HL-60 (cell line): ENCODE measurements at regions not wholly inside any gene's neighbourhood (a gene's known extent, or its start where the extent isn't known, plus 50 kb on each side); places are given as distances from the start of the nearest gene placed in this dataset.

Experiments
- DNase-seq, 2 experiments: peaks; one replicate each; pipeline ENCODE4 v3.0.0-alpha.2; 2010 to 2020; ENCODE audit warnings: low read depth in 1 of 2, low spot score in 1 of 2
- H3K27ac ChIP-seq: fragments of 250-450 bp; sonication (Bioruptor Pico); replicated peaks from 2 replicates; pipeline ENCODE4 v1.5.1; 2020; ENCODE audit warnings: mild to moderate bottlenecking, moderate library complexity
- H3K27me3 ChIP-seq: fragments of 250-450 bp; sonication (Bioruptor Pico); 2 replicates; pipeline ENCODE4 v1.5.1; 2021; ENCODE audit warnings: mild to moderate bottlenecking, moderate library complexity; ENCODE audit not compliant: insufficient read depth, poor library complexity, severe bottlenecking
- H3K4me3 ChIP-seq: replicated peaks from 2 replicates; pipeline ENCODE4 v1.5.1; 2011; ENCODE audit warnings: mild to moderate bottlenecking, control low read depth, low read length; ENCODE audit not compliant: insufficient read depth
- GABPA ChIP-seq: IDR thresholded peaks from 2 replicates; pipeline ENCODE4 v1.6.1; 2012; ENCODE audit warnings: low read depth
- POLR2AphosphoS5 ChIP-seq: IDR thresholded peaks from 2 replicates; pipeline ENCODE4 v1.6.1; 2012; ENCODE audit warnings: low read depth
- SPI1 ChIP-seq: IDR thresholded peaks from 2 replicates; pipeline ENCODE4 v1.6.1; 2012; ENCODE audit warnings: low read depth, mild to moderate bottlenecking, borderline replicate concordance
- TF ChIP-seq, protein P1 (sequence below): IDR thresholded peaks from one replicate; pipeline ENCODE4 v1.5.1; 2011; ENCODE audit warnings: low read length, control low read depth, inconsistent platforms; ENCODE audit not compliant: insufficient read depth
- TF ChIP-seq, protein P2 (sequence below): IDR thresholded peaks from 2 replicates; pipeline ENCODE4 v1.6.1; 2012; ENCODE audit warnings: low read depth; ENCODE audit not compliant: insufficient replicate concordance

- DNase-seq: no peak
- no peak overlapping the region for H3K4me3 ChIP-seq
- no peak overlapping the region for H3K27ac ChIP-seq
- no peaks in the 10 kb centered on the region for H3K27me3 ChIP-seq
- no peak for TF ChIP-seq POLR2AphosphoS5
- TF ChIP-seq, protein P1, sequence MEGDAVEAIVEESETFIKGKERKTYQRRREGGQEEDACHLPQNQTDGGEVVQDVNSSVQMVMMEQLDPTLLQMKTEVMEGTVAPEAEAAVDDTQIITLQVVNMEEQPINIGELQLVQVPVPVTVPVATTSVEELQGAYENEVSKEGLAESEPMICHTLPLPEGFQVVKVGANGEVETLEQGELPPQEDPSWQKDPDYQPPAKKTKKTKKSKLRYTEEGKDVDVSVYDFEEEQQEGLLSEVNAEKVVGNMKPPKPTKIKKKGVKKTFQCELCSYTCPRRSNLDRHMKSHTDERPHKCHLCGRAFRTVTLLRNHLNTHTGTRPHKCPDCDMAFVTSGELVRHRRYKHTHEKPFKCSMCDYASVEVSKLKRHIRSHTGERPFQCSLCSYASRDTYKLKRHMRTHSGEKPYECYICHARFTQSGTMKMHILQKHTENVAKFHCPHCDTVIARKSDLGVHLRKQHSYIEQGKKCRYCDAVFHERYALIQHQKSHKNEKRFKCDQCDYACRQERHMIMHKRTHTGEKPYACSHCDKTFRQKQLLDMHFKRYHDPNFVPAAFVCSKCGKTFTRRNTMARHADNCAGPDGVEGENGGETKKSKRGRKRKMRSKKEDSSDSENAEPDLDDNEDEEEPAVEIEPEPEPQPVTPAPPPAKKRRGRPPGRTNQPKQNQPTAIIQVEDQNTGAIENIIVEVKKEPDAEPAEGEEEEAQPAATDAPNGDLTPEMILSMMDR: no peak
- TF ChIP-seq, protein P2, sequence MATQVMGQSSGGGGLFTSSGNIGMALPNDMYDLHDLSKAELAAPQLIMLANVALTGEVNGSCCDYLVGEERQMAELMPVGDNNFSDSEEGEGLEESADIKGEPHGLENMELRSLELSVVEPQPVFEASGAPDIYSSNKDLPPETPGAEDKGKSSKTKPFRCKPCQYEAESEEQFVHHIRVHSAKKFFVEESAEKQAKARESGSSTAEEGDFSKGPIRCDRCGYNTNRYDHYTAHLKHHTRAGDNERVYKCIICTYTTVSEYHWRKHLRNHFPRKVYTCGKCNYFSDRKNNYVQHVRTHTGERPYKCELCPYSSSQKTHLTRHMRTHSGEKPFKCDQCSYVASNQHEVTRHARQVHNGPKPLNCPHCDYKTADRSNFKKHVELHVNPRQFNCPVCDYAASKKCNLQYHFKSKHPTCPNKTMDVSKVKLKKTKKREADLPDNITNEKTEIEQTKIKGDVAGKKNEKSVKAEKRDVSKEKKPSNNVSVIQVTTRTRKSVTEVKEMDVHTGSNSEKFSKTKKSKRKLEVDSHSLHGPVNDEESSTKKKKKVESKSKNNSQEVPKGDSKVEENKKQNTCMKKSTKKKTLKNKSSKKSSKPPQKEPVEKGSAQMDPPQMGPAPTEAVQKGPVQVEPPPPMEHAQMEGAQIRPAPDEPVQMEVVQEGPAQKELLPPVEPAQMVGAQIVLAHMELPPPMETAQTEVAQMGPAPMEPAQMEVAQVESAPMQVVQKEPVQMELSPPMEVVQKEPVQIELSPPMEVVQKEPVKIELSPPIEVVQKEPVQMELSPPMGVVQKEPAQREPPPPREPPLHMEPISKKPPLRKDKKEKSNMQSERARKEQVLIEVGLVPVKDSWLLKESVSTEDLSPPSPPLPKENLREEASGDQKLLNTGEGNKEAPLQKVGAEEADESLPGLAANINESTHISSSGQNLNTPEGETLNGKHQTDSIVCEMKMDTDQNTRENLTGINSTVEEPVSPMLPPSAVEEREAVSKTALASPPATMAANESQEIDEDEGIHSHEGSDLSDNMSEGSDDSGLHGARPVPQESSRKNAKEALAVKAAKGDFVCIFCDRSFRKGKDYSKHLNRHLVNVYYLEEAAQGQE: no peak
- no peak for TF ChIP-seq GABPA
- TF ChIP-seq SPI1: no peak
Measured at GRCh38 chr2:194985258-194985657, 671.8 kb upstream of the SLC39A10 start.

- no peaks in the 10 kb centered on the region for H3K27me3 ChIP-seq
- TF ChIP-seq, protein P1: no peak
- TF ChIP-seq SPI1 (no peak), GABPA (no peak), POLR2AphosphoS5 (no peak)
- TF ChIP-seq, protein P2: no peak
- H3K4me3 ChIP-seq: no peak overlapping the region
- no peak overlapping the region for H3K27ac ChIP-seq
- DNase-seq: no peak
Measured at GRCh38 chr2:194962254-194962653, 694.8 kb upstream of the SLC39A10 start.

- TF ChIP-seq SPI1 (no peak), GABPA (no peak), POLR2AphosphoS5 (no peak)
- TF ChIP-seq, protein P2: no peak
- TF ChIP-seq, protein P1: no peak
- Histone ChIP-seq H3K27ac (no peak overlapping the region), H3K4me3 (no peak overlapping the region), H3K27me3 (no peaks in the 10 kb centered on the region)
- no peak for DNase-seq
Measured at GRCh38 chr2:194954218-194954617, 702.8 kb upstream of the SLC39A10 start.
